Neural progenitor cell (in vitro differentiated cells): ENCODE measurements at regions not wholly inside any gene's neighbourhood (a gene's known extent, or its start where the extent isn't known, plus 50 kb on each side); places are given as distances from the start of the nearest gene placed in this dataset.

ENCODE experiments used
- EZH2 ChIP-seq: fragments of 200-600 bp; sonication (generic); IDR thresholded peaks from 2 replicates; pipeline ENCODE4 v1.6.1; 2017; ENCODE audit warnings: antibody characterized with exemption, mild to moderate bottlenecking, moderate library complexity
- TF ChIP-seq, protein P1 (sequence below): fragments of 200-600 bp; sonication (generic); IDR thresholded peaks from 2 replicates; pipeline ENCODE4 v1.5.1; 2017; ENCODE audit warnings: antibody characterized with exemption, mild to moderate bottlenecking

- TF ChIP-seq, protein P1, sequence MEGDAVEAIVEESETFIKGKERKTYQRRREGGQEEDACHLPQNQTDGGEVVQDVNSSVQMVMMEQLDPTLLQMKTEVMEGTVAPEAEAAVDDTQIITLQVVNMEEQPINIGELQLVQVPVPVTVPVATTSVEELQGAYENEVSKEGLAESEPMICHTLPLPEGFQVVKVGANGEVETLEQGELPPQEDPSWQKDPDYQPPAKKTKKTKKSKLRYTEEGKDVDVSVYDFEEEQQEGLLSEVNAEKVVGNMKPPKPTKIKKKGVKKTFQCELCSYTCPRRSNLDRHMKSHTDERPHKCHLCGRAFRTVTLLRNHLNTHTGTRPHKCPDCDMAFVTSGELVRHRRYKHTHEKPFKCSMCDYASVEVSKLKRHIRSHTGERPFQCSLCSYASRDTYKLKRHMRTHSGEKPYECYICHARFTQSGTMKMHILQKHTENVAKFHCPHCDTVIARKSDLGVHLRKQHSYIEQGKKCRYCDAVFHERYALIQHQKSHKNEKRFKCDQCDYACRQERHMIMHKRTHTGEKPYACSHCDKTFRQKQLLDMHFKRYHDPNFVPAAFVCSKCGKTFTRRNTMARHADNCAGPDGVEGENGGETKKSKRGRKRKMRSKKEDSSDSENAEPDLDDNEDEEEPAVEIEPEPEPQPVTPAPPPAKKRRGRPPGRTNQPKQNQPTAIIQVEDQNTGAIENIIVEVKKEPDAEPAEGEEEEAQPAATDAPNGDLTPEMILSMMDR: no peak
- TF ChIP-seq EZH2: no peak
These were observed 124.7 kb upstream of the C1QTNF7 start for GRCh38 chr4:15303052-15303641.
